ENCODE measurements at regions not wholly inside any gene's neighbourhood (a gene's known extent, or its start where the extent isn't known, plus 50 kb on each side); places are given as distances from the start of the nearest gene placed in this dataset.

GRCh38 chr3:117409256-117409655, 699.7 kb downstream of the TUSC7 start:
- TF ChIP-seq CTCF (IDR thresholded peaks at IDR 0.05): no peak
- no peak for TF ChIP-seq POLR2A (IDR thresholded peaks at IDR 0.05)
- TF ChIP-seq EP300 (IDR thresholded peaks at IDR 0.05): no peak
- no peak for TF ChIP-seq POLR2AphosphoS5 (IDR thresholded peaks at IDR 0.05)
